T-helper 9 cell (primary cell): ENCODE measurements at regions not wholly inside any gene's neighbourhood (a gene's known extent, or its start where the extent isn't known, plus 50 kb on each side); places are given as distances from the start of the nearest gene placed in this dataset.
"Not testable (repeated sequence)": the region's sequence is repeated elsewhere in the genome, so short reads cannot be mapped to it uniquely, and the experiment has no call there.

Experiments used
- DNase-seq: peaks from one replicate; pipeline ENCODE4 v3.0.0-alpha.2; 2020

GRCh38 chr2:234898534-234899053 is 53.2 kb upstream of the SH3BP4 start:
- DNase-seq, result no peak

GRCh38 chr2:234888442-234888841 is 63.4 kb upstream of the SH3BP4 start:
- DNase-seq, result not testable (repeated sequence)

GRCh38 chr2:234887195-234887594 is 64.6 kb upstream of the SH3BP4 start:
- no peak for DNase-seq

- DNase-seq, result no peak
Measured at GRCh38 chr2:234885886-234886285, 65.9 kb upstream of the SH3BP4 start.

GRCh38 chr2:234885118-234885517 is 66.7 kb upstream of the SH3BP4 start:
- no peak for DNase-seq

GRCh38 chr2:234884591-234884990 is 67.2 kb upstream of the SH3BP4 start:
- DNase-seq, result no peak

- DNase-seq, result no peak
Measured at GRCh38 chr2:234881413-234882241, 70.2 kb upstream of the SH3BP4 start.

DNA sequence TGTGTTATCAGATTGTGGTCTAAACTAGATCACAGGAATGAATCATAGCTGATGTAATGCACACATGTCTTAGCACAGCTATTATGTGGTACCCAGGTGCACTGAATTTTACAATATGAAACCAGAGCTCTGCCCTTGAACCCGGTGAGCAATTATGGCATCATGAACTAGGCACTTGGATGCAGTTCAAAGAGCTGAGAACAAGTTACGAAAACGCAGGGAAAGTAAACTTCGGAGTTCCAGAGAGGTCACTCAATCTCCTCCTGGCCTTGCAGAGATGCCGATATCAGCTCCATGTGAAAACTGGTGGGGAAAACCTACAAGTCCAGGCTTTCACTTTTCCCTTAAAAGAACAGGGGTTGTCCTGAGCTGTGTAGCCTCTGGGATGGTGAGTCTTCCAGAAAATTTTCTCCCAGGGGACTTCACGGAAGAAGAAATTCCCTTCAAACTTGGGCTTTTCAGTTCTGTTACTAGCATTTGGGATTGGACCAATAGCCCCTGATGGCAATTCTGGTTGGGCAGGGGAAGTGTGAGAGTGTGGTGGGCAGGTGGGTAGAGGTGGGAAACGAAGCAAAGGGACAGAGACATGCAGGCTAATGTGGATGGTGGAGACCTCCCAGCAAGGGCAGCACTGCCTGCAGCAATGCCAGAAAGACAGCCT is 71.1 kb upstream of the SH3BP4 start:
- no peak for DNase-seq

DNA sequence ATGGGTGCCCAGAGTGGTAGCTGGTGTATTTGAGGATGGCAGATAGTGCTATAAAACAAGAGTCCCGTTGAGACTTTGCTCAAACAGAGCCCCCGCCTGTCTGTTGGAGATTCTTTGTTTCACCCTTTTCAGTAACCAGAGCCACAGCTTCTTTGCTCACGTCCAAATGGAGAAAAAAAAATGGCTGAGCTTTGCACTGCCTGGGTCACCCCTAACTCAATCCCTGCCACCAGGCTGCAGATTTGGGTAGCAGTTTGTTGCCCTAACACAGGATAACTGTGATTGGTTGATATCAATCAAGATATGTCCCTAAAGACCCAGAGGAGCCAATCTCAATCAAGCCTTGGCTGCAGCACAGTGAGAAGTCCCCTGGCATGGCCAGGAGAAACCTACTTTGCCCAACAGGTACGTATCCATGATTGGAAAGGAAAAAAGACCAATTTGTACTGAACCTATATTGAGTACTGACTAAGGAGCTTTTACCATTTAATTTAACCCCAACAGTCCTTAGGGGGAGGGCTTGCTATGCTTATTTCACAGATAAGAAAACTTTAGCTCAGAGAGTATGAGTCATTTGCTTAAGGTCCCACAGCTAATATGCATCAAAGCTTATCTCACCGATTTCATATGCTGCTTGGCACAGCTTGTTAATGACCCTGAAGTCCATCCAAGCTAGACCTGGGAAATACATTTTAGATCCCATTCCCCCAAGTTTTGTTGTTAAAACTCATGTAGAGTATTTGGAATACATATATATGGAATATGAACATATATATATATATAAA is 72.0 kb upstream of the SH3BP4 start:
- no peak for DNase-seq

DNA sequence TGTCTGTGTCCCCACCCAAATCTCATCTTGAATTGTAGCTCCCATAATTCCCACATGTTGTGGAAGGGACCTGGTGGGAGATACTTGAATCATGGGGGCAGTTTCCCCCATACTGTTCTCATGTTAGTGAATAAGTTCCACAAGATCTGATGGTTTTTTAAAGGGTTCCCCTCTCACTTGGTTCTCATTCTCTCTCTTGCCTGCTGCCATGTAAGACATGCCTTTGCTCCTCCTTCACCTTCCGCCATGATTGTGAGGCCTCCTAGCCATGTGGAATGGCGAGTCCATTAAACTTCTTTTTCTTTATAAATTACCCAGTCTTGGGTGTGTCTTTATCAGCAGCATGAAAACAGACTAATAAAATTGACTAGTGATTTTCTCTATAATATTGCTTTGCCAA is 75.2 kb upstream of the SH3BP4 start:
- not testable (repeated sequence) for DNase-seq

DNA sequence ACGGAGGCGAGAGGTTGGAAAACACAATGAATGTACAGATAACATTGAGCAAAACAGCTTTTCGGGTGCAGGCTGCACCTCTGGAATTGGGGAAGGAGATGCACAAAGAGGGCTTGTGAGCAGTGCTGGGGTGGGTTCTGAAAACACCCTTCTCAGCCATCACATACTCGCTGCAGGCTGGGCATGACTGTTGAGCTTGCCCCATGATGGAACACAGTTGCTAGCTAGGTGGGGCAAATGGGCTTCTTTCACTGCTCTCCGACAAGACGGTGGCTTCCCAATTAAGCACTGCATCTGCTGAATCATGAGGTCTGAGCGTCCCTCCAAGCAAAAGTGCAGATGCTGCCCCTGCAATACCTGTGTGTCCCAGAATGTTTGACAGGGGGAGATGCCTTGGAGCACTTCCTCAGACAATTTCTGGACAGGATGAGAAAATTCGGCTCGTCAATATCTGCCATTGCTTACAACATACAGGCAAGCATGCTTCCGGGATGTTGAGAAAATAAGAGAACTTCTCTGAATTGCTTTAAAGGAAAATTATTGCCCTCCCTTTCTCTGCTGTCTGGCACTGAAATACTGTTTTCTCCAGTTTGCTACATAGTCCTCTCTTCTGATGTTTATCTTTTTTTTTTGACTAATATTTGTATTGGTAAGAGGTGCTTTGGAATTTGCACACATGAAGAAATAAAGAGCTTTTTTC is 77.3 kb upstream of the SH3BP4 start:
- no peak for DNase-seq

DNA sequence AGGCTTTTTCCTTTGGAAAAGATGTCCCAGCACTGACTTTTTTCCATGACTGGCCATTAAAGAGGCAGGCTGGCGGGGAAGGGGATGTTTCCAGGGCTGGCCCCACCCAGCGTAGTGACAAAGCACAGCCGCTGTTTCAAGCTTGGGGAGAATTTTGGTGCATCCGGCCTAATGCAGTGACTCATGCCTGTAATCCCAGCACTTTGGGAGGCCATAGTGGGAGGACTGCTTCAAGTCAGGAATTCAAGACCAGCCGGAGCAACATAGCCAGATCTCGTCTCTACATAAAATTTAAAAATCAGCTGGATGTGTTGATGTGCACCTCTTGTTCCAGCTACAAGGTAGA is 78.0 kb upstream of the SH3BP4 start:
- no peak for DNase-seq

GRCh38 chr2:234873103-234873827 is 78.6 kb upstream of the SH3BP4 start:
- no peak for DNase-seq

- DNase-seq, result no peak
Measured at GRCh38 chr2:234869969-234870368, 81.8 kb upstream of the SH3BP4 start.

- DNase-seq, result no peak
Measured at GRCh38 chr2:234869164-234869563, 82.7 kb upstream of the SH3BP4 start.

- DNase-seq, result no peak
Measured at GRCh38 chr2:234867882-234868285, 83.9 kb upstream of the SH3BP4 start.

GRCh38 chr2:234865586-234865985 is 86.2 kb upstream of the SH3BP4 start:
- no peak for DNase-seq

DNA sequence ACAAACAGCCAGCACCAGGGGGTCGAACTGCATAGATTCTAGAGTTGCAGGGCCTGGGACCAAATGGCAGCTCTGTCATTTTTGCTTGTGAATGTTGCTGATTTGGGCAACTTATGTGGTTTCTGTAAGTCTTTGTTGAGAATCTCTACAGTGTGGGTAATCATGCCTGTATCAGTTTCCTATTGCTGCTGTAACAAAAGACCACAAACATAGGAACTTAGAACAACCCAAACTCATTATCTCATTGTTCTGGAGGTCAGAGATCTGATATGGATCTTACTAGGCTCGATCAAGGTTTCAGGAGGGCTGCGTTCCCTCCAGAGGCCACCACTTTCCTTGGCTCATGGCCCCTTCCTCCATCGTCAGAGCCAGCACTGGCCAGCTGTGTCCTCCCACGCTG is 86.8 kb upstream of the SH3BP4 start:
- DNase-seq, result no peak

GRCh38 chr2:234864506-234864905 is 87.3 kb upstream of the SH3BP4 start:
- no peak for DNase-seq

- DNase-seq, result no peak
Measured at GRCh38 chr2:234863043-234863934, 88.5 kb upstream of the SH3BP4 start.
